Testis (tissue), 2 donors: ENCODE measurements at regions not wholly inside any gene's neighbourhood (a gene's known extent, or its start where the extent isn't known, plus 50 kb on each side); places are given as distances from the start of the nearest gene placed in this dataset.
"Not testable (repeated sequence)": the region's sequence is repeated elsewhere in the genome, so short reads cannot be mapped to it uniquely, and the experiment has no call there.

Experiments used
- DNase-seq: peaks from one replicate; pipeline ENCODE4 v3.0.0-alpha.2; 2019
- H3K27ac ChIP-seq, 2 donors: fragments of 200-600 bp; sonication (generic); one replicate each; pipeline ENCODE4 v1.5.1; 2019
- H3K27me3 ChIP-seq: fragments of 200-600 bp; sonication (generic); one replicate; pipeline ENCODE4 v1.5.1; 2019
- H3K36me3 ChIP-seq: fragments of 200-600 bp; sonication (generic); one replicate; pipeline ENCODE4 v1.5.1; 2017; ENCODE audit warnings: low read depth; ENCODE audit errors: missing control alignments
- H3K4me1 ChIP-seq: fragments of 200-600 bp; sonication (generic); one replicate; pipeline ENCODE4 v1.5.1; 2019
- H3K4me3 ChIP-seq, 2 donors: fragments of 200-600 bp; sonication (generic); one replicate each; pipeline ENCODE4 v1.5.1; 2017 to 2019
- H3K9me3 ChIP-seq: fragments of 200-600 bp; sonication (generic); one replicate; pipeline ENCODE4 v1.5.1; 2017
- POLR2A ChIP-seq: fragments of 450-650 bp; IDR thresholded peaks from one replicate; pipeline ENCODE4 v1.6.1; 2017; ENCODE audit warnings: antibody characterized with exemption, mild to moderate bottlenecking, moderate library complexity
- WGBS, 2 donors: methylation state at CpG; one replicate each; pipeline ENCODE4 v1.1.5; 2018; 5-methylcytosine and 5-hydroxymethylcytosine counted together
- intact Hi-C: fragments of 100-400 bp; cut with DNase I; formaldehyde crosslinking; loops from one replicate; pipeline ENCODE4 v1.15.1; 2023; ENCODE audit warnings: low total_unique reads
- TF ChIP-seq, protein P1 (sequence below), 3 experiments: fragments of 450-650 bp in 2 of 3; fragments of 200-600 bp in 1 of 3; sonication (generic) in 1 of 3; IDR thresholded peaks; one replicate each; pipeline ENCODE4 v1.5.1; 2016 to 2019; ENCODE audit warnings: antibody characterized with exemption in 3 of 3, mild to moderate bottlenecking in 2 of 3, moderate library complexity in 1 of 3

DNA sequence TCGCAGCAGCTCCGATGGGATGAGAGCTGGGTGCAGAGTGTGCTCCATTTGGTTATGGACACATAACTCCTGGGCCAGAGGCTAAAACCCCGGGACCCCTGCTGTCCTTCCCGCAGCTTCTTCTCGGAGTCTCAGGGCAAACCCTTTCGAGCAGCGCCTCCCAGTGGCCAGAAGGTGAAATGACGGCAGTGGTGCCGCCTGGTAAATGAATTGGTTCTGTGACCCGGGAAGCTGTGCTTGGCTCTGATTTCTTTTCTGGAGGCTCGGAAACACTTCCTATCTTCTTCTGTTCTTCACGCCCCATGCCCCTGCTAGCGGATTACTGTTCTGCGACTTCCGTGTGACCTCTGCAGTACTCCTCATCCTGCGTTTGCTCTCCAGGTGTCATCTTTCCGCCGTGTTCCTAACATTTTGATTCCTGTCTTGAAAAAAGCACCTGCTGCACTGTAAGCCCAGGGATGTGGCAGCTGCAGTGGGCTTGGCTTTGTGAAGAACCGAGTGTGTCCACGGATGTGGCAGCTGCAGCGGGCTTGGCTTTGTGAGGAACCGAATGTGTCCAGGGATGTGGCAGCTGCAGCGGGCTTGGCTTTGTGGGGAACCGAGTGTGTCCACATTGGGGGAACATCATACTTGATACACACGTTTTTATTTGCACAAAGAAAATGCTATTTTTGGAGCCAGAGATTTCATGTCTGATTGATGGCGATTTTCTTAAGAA, 118.0 kb upstream of the ALDH3B2 start:
- intact Hi-C loops, H3K4me1 ChIP-seq, H3K36me3 ChIP-seq, H3K27me3 ChIP-seq, H3K4me3 ChIP-seq, H3K9me3 ChIP-seq, H3K27ac ChIP-seq: not testable (repeated sequence)
- TF ChIP-seq, protein P1, sequence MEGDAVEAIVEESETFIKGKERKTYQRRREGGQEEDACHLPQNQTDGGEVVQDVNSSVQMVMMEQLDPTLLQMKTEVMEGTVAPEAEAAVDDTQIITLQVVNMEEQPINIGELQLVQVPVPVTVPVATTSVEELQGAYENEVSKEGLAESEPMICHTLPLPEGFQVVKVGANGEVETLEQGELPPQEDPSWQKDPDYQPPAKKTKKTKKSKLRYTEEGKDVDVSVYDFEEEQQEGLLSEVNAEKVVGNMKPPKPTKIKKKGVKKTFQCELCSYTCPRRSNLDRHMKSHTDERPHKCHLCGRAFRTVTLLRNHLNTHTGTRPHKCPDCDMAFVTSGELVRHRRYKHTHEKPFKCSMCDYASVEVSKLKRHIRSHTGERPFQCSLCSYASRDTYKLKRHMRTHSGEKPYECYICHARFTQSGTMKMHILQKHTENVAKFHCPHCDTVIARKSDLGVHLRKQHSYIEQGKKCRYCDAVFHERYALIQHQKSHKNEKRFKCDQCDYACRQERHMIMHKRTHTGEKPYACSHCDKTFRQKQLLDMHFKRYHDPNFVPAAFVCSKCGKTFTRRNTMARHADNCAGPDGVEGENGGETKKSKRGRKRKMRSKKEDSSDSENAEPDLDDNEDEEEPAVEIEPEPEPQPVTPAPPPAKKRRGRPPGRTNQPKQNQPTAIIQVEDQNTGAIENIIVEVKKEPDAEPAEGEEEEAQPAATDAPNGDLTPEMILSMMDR (IDR thresholded peaks at IDR 0.05), result peak; percentile 19 to 54 (median 49)
- 33 to 41% methylated on average over 24 to 26 of the region's 26 CpGs for WGBS, 2 donors
- DNase-seq, result peak; percentile 59

- intact Hi-C loops, H3K27me3 ChIP-seq, H3K4me1 ChIP-seq, H3K36me3 ChIP-seq, H3K27ac ChIP-seq, DNase-seq, H3K4me3 ChIP-seq, H3K9me3 ChIP-seq: not testable (repeated sequence)
- 47 to 50% methylated on average over 11 of the region's 11 CpGs for WGBS, 2 donors
Observed at GRCh38 chr11:67791598-67792170, 117.3 kb upstream of the ALDH3B2 start.

GRCh38 chr11:67788341-67788695, 113.9 kb upstream of the ALDH3B2 start:
- 33 to 40% methylated on average over 3 to 5 of the region's 5 CpGs for WGBS, 2 donors
- H3K9me3 ChIP-seq, intact Hi-C loops, H3K36me3 ChIP-seq, H3K4me3 ChIP-seq, H3K27ac ChIP-seq, H3K4me1 ChIP-seq, DNase-seq, H3K27me3 ChIP-seq: not testable (repeated sequence)

- H3K36me3 ChIP-seq, intact Hi-C loops: not testable (repeated sequence)
Observed at GRCh38 chr11:67787681-67788340, 113.4 kb upstream of the ALDH3B2 start.

GRCh38 chr11:67781967-67782366, 107.5 kb upstream of the ALDH3B2 start:
- intact Hi-C loops, H3K9me3 ChIP-seq: not testable (repeated sequence)

More at GRCh38 chr11:67787681-67788340, 113.4 kb upstream of the ALDH3B2 start:
- not testable (repeated sequence) for H3K4me3 ChIP-seq, H3K27me3 ChIP-seq, H3K27ac ChIP-seq, H3K4me1 ChIP-seq, DNase-seq, H3K9me3 ChIP-seq
- 69 to 74% methylated on average over 5 to 19 of the region's 19 CpGs for WGBS, 2 donors

GRCh38 chr11:67781506-67781905, 107.1 kb upstream of the ALDH3B2 start:
- H3K4me3 ChIP-seq, DNase-seq, H3K27ac ChIP-seq, H3K4me1 ChIP-seq, intact Hi-C loops, H3K36me3 ChIP-seq, H3K9me3 ChIP-seq, H3K27me3 ChIP-seq: not testable (repeated sequence)
- 86 to 96% methylated on average over 2 of the region's 2 CpGs for WGBS, 2 donors

More at GRCh38 chr11:67781967-67782366, 107.5 kb upstream of the ALDH3B2 start:
- H3K27me3 ChIP-seq, H3K36me3 ChIP-seq, H3K4me3 ChIP-seq, DNase-seq, H3K4me1 ChIP-seq, H3K27ac ChIP-seq: not testable (repeated sequence)
- 92 to 93% methylated on average over 2 of the region's 2 CpGs for WGBS, 2 donors

GRCh38 chr11:67780056-67780455, 105.6 kb upstream of the ALDH3B2 start:
- 51 to 55% methylated on average over 4 of the region's 4 CpGs for WGBS, 2 donors
- no peak for DNase-seq
- intact Hi-C loops, result no loop called here
- H3K4me3 ChIP-seq, result no peak overlapping the region
- no peaks in the 10 kb centered on the region for H3K9me3 ChIP-seq
- no peak overlapping the region for H3K27ac ChIP-seq
- H3K27me3 ChIP-seq, result no peaks in the 10 kb centered on the region
- TF ChIP-seq POLR2A, result no peak
- TF ChIP-seq, protein P1 (IDR thresholded peaks at IDR 0.05), result no peak
- H3K36me3 ChIP-seq, result no peaks in the 10 kb centered on the region
- no peaks in the 10 kb centered on the region for H3K4me1 ChIP-seq

GRCh38 chr11:67779189-67779875, 104.9 kb upstream of the ALDH3B2 start:
- 56 to 60% methylated on average over 7 of the region's 7 CpGs for WGBS, 2 donors
- H3K36me3 ChIP-seq, H3K27me3 ChIP-seq, H3K4me3 ChIP-seq, intact Hi-C loops, H3K4me1 ChIP-seq, H3K9me3 ChIP-seq, H3K27ac ChIP-seq, DNase-seq: not testable (repeated sequence)
